ENCODE measurements at regions not wholly inside any gene's neighbourhood (a gene's known extent, or its start where the extent isn't known, plus 50 kb on each side); places are given as distances from the start of the nearest gene placed in this dataset.

- no peak for DNase-seq
- ChIA-PET CTCF (no interaction called here), POLR2A (no interaction called here)
- no TSS peak for BruUV-seq (replicated peaks)
- Histone ChIP-seq H3K9me3 (no peaks in the 10 kb centered on the region), H3K4me3 (ENCODE audit: low read depth, low read length) (no peak overlapping the region), H3K4me1 (no peaks in the 10 kb centered on the region), H3K27me3 (replicated peaks; ENCODE audit: control insufficient read depth, insufficient read depth, low read length) (no peaks in the 10 kb centered on the region), H3K36me3 (ENCODE audit: control insufficient read depth, insufficient read depth, low read length) (no peaks in the 10 kb centered on the region)
- no peak overlapping the region for H3K27ac Mint-ChIP-seq (ENCODE audit: unreplicated experiment)
- intact Hi-C loops (cut with micrococcal nuclease; ENCODE audit: unreplicated experiment): no loop called here
- H3K36me3 Mint-ChIP-seq (ENCODE audit: insufficient read depth, unreplicated experiment): no peaks in the 10 kb centered on the region
- no peak overlapping the region for H3K4me3 Mint-ChIP-seq (ENCODE audit: unreplicated experiment)
- H3K27me3 Mint-ChIP-seq (ENCODE audit: insufficient read depth, unreplicated experiment): peaks cover 3% of the 10 kb centered on the region
- no peaks in the 10 kb centered on the region for H3K9me3 Mint-ChIP-seq (ENCODE audit: unreplicated experiment)
- no peak for TF ChIP-seq CTCF (IDR thresholded peaks at IDR 0.05; ENCODE audit: insufficient read depth in 1 of 2, low read depth in 1 of 2, low read length in 1 of 2, severe bottlenecking in 1 of 2, unreplicated experiment in 1 of 2)
- H3K4me1 Mint-ChIP-seq (ENCODE audit: low read depth, unreplicated experiment): no peaks in the 10 kb centered on the region
These were observed 384.2 kb downstream of the DSC3 start for GRCh38 chr18:30658306-30658705.

GRCh38 chr18:30652387-30652786 lies 390.2 kb downstream of the DSC3 start:
- intact Hi-C loops (cut with micrococcal nuclease; ENCODE audit: unreplicated experiment): no loop called here
- H3K36me3 Mint-ChIP-seq (ENCODE audit: insufficient read depth, unreplicated experiment): no peaks in the 10 kb centered on the region
- TF ChIP-seq CTCF (IDR thresholded peaks at IDR 0.05; ENCODE audit: insufficient read depth in 1 of 2, low read depth in 1 of 2, low read length in 1 of 2, severe bottlenecking in 1 of 2, unreplicated experiment in 1 of 2): no peak
- no peaks in the 10 kb centered on the region for H3K27me3 Mint-ChIP-seq (ENCODE audit: insufficient read depth, unreplicated experiment)
- H3K4me3 ChIP-seq (ENCODE audit: low read depth, low read length): no peak overlapping the region
- H3K4me1 ChIP-seq: no peaks in the 10 kb centered on the region
- H3K36me3 ChIP-seq (ENCODE audit: control insufficient read depth, insufficient read depth, low read length): no peaks in the 10 kb centered on the region
- DNase-seq: no peak
- no peak overlapping the region for H3K27ac Mint-ChIP-seq (ENCODE audit: unreplicated experiment)
- no peaks in the 10 kb centered on the region for H3K4me1 Mint-ChIP-seq (ENCODE audit: low read depth, unreplicated experiment)
- ChIA-PET CTCF (no interaction called here), POLR2A (no interaction called here)
- H3K9me3 Mint-ChIP-seq (ENCODE audit: unreplicated experiment): no peaks in the 10 kb centered on the region
- H3K4me3 Mint-ChIP-seq (ENCODE audit: unreplicated experiment): no peak overlapping the region
- H3K9me3 ChIP-seq: no peaks in the 10 kb centered on the region
- no peaks in the 10 kb centered on the region for H3K27me3 ChIP-seq (replicated peaks; ENCODE audit: control insufficient read depth, insufficient read depth, low read length)
- no TSS peak for BruUV-seq (replicated peaks)

- H3K9me3 ChIP-seq: no peaks in the 10 kb centered on the region
- no TSS peak for BruUV-seq (replicated peaks)
- POLR2A ChIA-PET: no interaction called here
- Mint-ChIP-seq H3K4me1 (ENCODE audit: low read depth, unreplicated experiment) (no peaks in the 10 kb centered on the region), H3K9me3 (ENCODE audit: unreplicated experiment) (no peaks in the 10 kb centered on the region), H3K4me3 (ENCODE audit: unreplicated experiment) (no peak overlapping the region), H3K27me3 (ENCODE audit: insufficient read depth, unreplicated experiment) (no peaks in the 10 kb centered on the region), H3K27ac (ENCODE audit: unreplicated experiment) (no peak overlapping the region), H3K36me3 (ENCODE audit: insufficient read depth, unreplicated experiment) (no peaks in the 10 kb centered on the region)
- no peaks in the 10 kb centered on the region for H3K4me1 ChIP-seq
- H3K36me3 ChIP-seq (ENCODE audit: control insufficient read depth, insufficient read depth, low read length): no peaks in the 10 kb centered on the region
- TF ChIP-seq CTCF (IDR thresholded peaks at IDR 0.05; ENCODE audit: insufficient read depth in 1 of 2, low read depth in 1 of 2, low read length in 1 of 2, severe bottlenecking in 1 of 2, unreplicated experiment in 1 of 2): no peak
- no peak overlapping the region for H3K4me3 ChIP-seq (ENCODE audit: low read depth, low read length)
- intact Hi-C loops (cut with micrococcal nuclease; ENCODE audit: unreplicated experiment): no loop called here
- no peak for DNase-seq
- CTCF ChIA-PET: no interaction called here
- H3K27me3 ChIP-seq (replicated peaks; ENCODE audit: control insufficient read depth, insufficient read depth, low read length): no peaks in the 10 kb centered on the region
These were observed 392.0 kb downstream of the DSC3 start for GRCh38 chr18:30650499-30650898.
